Tibial nerve (tissue), 4 donors: ENCODE measurements at regions not wholly inside any gene's neighbourhood (a gene's known extent, or its start where the extent isn't known, plus 50 kb on each side); places are given as distances from the start of the nearest gene placed in this dataset.
"Not testable (repeated sequence)": the region's sequence is repeated elsewhere in the genome, so short reads cannot be mapped to it uniquely, and the experiment has no call there.

ENCODE experiments used
- DNase-seq, 2 donors: peaks; one replicate each; pipeline ENCODE4 v3.0.0-alpha.2; 2019; ENCODE audit warnings: low spot score in 2 of 2
- H3K27ac ChIP-seq, 4 donors: fragments of 200-600 bp; sonication (generic) in 3 of 4; one replicate each; pipeline ENCODE4 v1.5.1; 2017 to 2019; ENCODE audit warnings: mild to moderate bottlenecking in 1 of 4
- H3K27me3 ChIP-seq, 2 donors: fragments of 200-600 bp; sonication (generic) in 1 of 2; one replicate each; pipeline versions ENCODE4 v1.5.1 to v1.6.0; 2017 to 2019
- H3K36me3 ChIP-seq, 3 donors: fragments of 200-600 bp; sonication (generic); one replicate each; pipeline ENCODE4 v1.5.1; 2018 to 2019
- H3K4me1 ChIP-seq, 4 donors: fragments of 200-600 bp; sonication (generic) in 3 of 4; one replicate each; pipeline ENCODE4 v1.5.1; 2017 to 2019
- H3K4me3 ChIP-seq, 4 donors: fragments of 200-600 bp; sonication (generic) in 3 of 4; one replicate each; pipeline ENCODE4 v1.5.1; 2017 to 2019; ENCODE audit warnings: mild to moderate bottlenecking in 1 of 4, moderate library complexity in 1 of 4
- H3K9me3 ChIP-seq, 4 donors: fragments of 200-600 bp; sonication (generic) in 3 of 4; one replicate each; pipeline ENCODE4 v1.5.1; 2017 to 2019
- EP300 ChIP-seq, 2 donors: sonication (generic); formaldehyde crosslinking; IDR thresholded peaks; one replicate each; pipeline ENCODE4 v1.6.1; 2017; ENCODE audit warnings: antibody characterized with exemption in 2 of 2, mild to moderate bottlenecking in 1 of 2
- POLR2A ChIP-seq, 2 donors: fragments of 450-650 bp; IDR thresholded peaks; one replicate each; pipeline ENCODE4 v1.6.1; 2017; ENCODE audit warnings: antibody characterized with exemption in 2 of 2, mild to moderate bottlenecking in 2 of 2, moderate library complexity in 2 of 2
- WGBS, 2 donors: methylation state at CpG; one replicate each; pipeline ENCODE4 v1.1.5; 2018; 5-methylcytosine and 5-hydroxymethylcytosine counted together
- TF ChIP-seq, protein P1 (sequence below), 5 experiments: fragments of 200-600 bp in 3 of 5; fragments of 450-650 bp in 2 of 5; sonication (generic) in 3 of 5; IDR thresholded peaks; one replicate each; pipeline ENCODE4 v1.5.1; 2016 to 2019; ENCODE audit warnings: antibody characterized with exemption in 5 of 5, mild to moderate bottlenecking in 3 of 5, moderate library complexity in 2 of 5

DNA sequence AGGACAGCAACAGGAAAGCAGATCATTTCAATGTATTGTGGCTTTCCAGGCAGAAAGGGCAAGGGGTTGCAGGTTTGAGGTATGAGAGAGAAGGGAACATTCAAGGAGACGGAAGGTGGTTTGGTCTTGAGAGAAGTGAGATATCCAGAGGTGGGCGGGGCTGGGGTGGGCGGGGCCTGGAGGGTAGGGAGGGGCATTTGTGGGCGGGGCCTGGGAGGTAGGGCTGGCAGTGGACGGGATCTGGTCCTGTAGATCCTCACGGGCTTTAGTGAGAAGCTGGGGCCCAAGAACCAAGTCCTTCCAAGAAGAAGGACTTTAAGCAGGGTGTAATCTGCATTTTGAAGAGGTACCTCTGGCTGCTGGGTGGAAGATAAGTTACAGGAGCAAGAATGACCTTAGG lies 199.2 kb downstream of the MN1 start:
- Histone ChIP-seq H3K27me3 (no peaks in the 10 kb centered on the region), H3K4me3 (no peak overlapping the region), H3K36me3 (no peaks in the 10 kb centered on the region), H3K4me1 (peaks cover 0 to 10% (median 0%) of the 10 kb centered on the region in 4 donors), H3K27ac (no peak overlapping the region), H3K9me3 (no peaks in the 10 kb centered on the region)
- 61 to 65% methylated on average over 6 of the region's 6 CpGs for WGBS, 2 donors
- no peak for DNase-seq
- TF ChIP-seq, protein P1, sequence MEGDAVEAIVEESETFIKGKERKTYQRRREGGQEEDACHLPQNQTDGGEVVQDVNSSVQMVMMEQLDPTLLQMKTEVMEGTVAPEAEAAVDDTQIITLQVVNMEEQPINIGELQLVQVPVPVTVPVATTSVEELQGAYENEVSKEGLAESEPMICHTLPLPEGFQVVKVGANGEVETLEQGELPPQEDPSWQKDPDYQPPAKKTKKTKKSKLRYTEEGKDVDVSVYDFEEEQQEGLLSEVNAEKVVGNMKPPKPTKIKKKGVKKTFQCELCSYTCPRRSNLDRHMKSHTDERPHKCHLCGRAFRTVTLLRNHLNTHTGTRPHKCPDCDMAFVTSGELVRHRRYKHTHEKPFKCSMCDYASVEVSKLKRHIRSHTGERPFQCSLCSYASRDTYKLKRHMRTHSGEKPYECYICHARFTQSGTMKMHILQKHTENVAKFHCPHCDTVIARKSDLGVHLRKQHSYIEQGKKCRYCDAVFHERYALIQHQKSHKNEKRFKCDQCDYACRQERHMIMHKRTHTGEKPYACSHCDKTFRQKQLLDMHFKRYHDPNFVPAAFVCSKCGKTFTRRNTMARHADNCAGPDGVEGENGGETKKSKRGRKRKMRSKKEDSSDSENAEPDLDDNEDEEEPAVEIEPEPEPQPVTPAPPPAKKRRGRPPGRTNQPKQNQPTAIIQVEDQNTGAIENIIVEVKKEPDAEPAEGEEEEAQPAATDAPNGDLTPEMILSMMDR (IDR thresholded peaks at IDR 0.05) = no peak
- TF ChIP-seq EP300 (IDR thresholded peaks at IDR 0.05) = no peak
- TF ChIP-seq POLR2A (IDR thresholded peaks at IDR 0.05) = no peak

- H3K9me3 ChIP-seq = no peaks in the 10 kb centered on the region
- H3K4me3 ChIP-seq = no peak overlapping the region
- peak overlapping the region in 2 of 4 donors; percentile 17 to 66 for H3K27ac ChIP-seq
- no peaks in the 10 kb centered on the region for H3K27me3 ChIP-seq
- no peaks in the 10 kb centered on the region for H3K36me3 ChIP-seq
- peaks cover 0 to 10% (median 0%) of the 10 kb centered on the region in 4 donors for H3K4me1 ChIP-seq
- DNase-seq = no peak
- TF ChIP-seq POLR2A (IDR thresholded peaks at IDR 0.05) (no peak), EP300 (IDR thresholded peaks at IDR 0.05) (no peak)
- TF ChIP-seq, protein P1 (IDR thresholded peaks at IDR 0.05) = peak in 1 of 5 experiments; percentile 17
- WGBS, 2 donors = 64 to 71% methylated on average over 11 of the region's 11 CpGs
Observed at GRCh38 chr22:27603111-27603799, 198.3 kb downstream of the MN1 start.

GRCh38 chr22:27603800-27604144 lies 197.8 kb downstream of the MN1 start:
- H3K4me1 ChIP-seq = peaks cover 0 to 10% (median 0%) of the 10 kb centered on the region in 4 donors
- H3K27ac ChIP-seq = peak overlapping the region in 2 of 4 donors; percentile 17 to 66
- WGBS, 2 donors = 46 to 50% methylated on average over 9 of the region's 9 CpGs
- peak in 1 of 2 donors; percentile 43 for TF ChIP-seq EP300 (IDR thresholded peaks at IDR 0.05)
- no peak for TF ChIP-seq POLR2A (IDR thresholded peaks at IDR 0.05)
- H3K27me3 ChIP-seq = no peaks in the 10 kb centered on the region
- DNase-seq = no peak
- H3K9me3 ChIP-seq = no peaks in the 10 kb centered on the region
- no peaks in the 10 kb centered on the region for H3K36me3 ChIP-seq
- H3K4me3 ChIP-seq = no peak overlapping the region

DNA sequence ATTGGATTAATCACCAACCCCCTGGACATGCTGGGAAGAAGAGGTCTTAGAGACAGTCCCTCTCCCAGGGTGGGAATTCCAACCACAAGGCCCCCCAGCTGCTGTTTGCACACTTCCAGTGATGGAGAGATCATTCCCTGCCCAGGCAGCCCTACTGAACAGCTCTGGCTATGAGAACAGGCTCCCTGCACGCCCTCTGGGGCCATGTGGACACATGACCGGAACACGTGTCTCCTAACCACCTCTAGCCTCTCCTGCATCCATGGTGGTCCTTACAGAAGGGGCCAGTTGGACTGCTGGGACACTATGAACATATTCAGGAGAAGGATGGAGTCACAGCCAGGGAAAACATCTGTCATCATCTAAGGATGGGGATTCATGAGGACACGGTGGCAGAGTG lies 196.2 kb downstream of the MN1 start:
- TF ChIP-seq EP300 (IDR thresholded peaks at IDR 0.05) (no peak), POLR2A (IDR thresholded peaks at IDR 0.05) (no peak)
- TF ChIP-seq, protein P1 (IDR thresholded peaks at IDR 0.05) = no peak
- DNase-seq = no peak
- H3K27ac ChIP-seq = no peak overlapping the region
- no peaks in the 10 kb centered on the region for H3K27me3 ChIP-seq
- peaks cover 0 to 21% (median 0%) of the 10 kb centered on the region in 4 donors for H3K4me1 ChIP-seq
- no peaks in the 10 kb centered on the region for H3K9me3 ChIP-seq
- H3K4me3 ChIP-seq = no peak overlapping the region
- H3K36me3 ChIP-seq = no peaks in the 10 kb centered on the region
- 67 to 87% methylated on average over 4 of the region's 4 CpGs for whole genome bisulfite sequencing, 2 donors

GRCh38 chr22:27607750-27608149 lies 193.8 kb downstream of the MN1 start:
- H3K27me3 ChIP-seq = peaks cover 0 to 13% of the 10 kb centered on the region in 2 donors
- H3K9me3 ChIP-seq, H3K36me3 ChIP-seq, H3K27ac ChIP-seq, H3K4me3 ChIP-seq, DNase-seq: not testable (repeated sequence)
- WGBS, 2 donors = 88 to 89% methylated on average over 5 to 6 of the region's 7 CpGs
- peaks cover 0 to 21% (median 0%) of the 10 kb centered on the region in 4 donors for H3K4me1 ChIP-seq

GRCh38 chr22:27609451-27609888 lies 192.1 kb downstream of the MN1 start:
- H3K27me3 ChIP-seq = peaks cover 0 to 30% of the 10 kb centered on the region in 2 donors
- DNase-seq = no peak
- 25 to 48% methylated on average over 18 of the region's 18 CpGs for WGBS, 2 donors
- TF ChIP-seq EP300 (IDR thresholded peaks at IDR 0.05) = peak in 1 of 2 donors; percentile 25
- TF ChIP-seq, protein P1 (IDR thresholded peaks at IDR 0.05) = no peak
- H3K4me3 ChIP-seq = peak overlapping the region in 1 of 4 donors; percentile 10
- no peaks in the 10 kb centered on the region for H3K9me3 ChIP-seq
- H3K27ac ChIP-seq = peak overlapping the region in 1 of 4 donors; percentile 73
- no peaks in the 10 kb centered on the region for H3K36me3 ChIP-seq
- H3K4me1 ChIP-seq = peaks cover 0 to 18% (median 3%) of the 10 kb centered on the region in 4 donors

- not testable (repeated sequence) for DNase-seq, H3K9me3 ChIP-seq, H3K36me3 ChIP-seq, H3K4me3 ChIP-seq
- H3K27ac ChIP-seq = peak overlapping the region in 1 of 4 donors; percentile 73
- H3K27me3 ChIP-seq = peaks cover 0 to 37% of the 10 kb centered on the region in 2 donors
- 96 to 100% methylated on average over 4 of the region's 4 CpGs for WGBS, 2 donors
- H3K4me1 ChIP-seq = peaks cover 0 to 21% (median 4%) of the 10 kb centered on the region in 4 donors
Observed at GRCh38 chr22:27610164-27610563, 191.4 kb downstream of the MN1 start.
